SH-SY5Y (cell line): ENCODE measurements at regions not wholly inside any gene's neighbourhood (a gene's known extent, or its start where the extent isn't known, plus 50 kb on each side); places are given as distances from the start of the nearest gene placed in this dataset.

Source experiments
- GATA2 ChIP-seq: IDR thresholded peaks from 2 replicates; pipeline ENCODE4 v1.6.1; 2011; ENCODE audit warnings: mild to moderate bottlenecking, low read depth, low read length
- GATA3 ChIP-seq: IDR thresholded peaks from 2 replicates; pipeline ENCODE4 v1.6.1; 2011; ENCODE audit warnings: low read depth, mild to moderate bottlenecking, low read length, moderate library complexity

GRCh38 chr3:81154611-81155143 is 606.8 kb downstream of the GBE1 start:
- no peak for TF ChIP-seq GATA2
- no peak for TF ChIP-seq GATA3
